HG03442 (cell line): ENCODE measurements at regions not wholly inside any gene's neighbourhood (a gene's known extent, or its start where the extent isn't known, plus 50 kb on each side); places are given as distances from the start of the nearest gene placed in this dataset.
A peak's percentile ranks its signal among the peaks of the same experiment; 100 is the strongest.
"Not testable (repeated sequence)": the region's sequence is repeated elsewhere in the genome, so short reads cannot be mapped to it uniquely, and the experiment has no call there.

Source experiments
- ATAC-seq: cut with Tn5 transposase; IDR thresholded peaks from one replicate; pipeline ENCODE4 v1.9.1; 2021; ENCODE audit warnings: mild to moderate bottlenecking, moderate library complexity; ENCODE audit not compliant: unreplicated experiment

DNA sequence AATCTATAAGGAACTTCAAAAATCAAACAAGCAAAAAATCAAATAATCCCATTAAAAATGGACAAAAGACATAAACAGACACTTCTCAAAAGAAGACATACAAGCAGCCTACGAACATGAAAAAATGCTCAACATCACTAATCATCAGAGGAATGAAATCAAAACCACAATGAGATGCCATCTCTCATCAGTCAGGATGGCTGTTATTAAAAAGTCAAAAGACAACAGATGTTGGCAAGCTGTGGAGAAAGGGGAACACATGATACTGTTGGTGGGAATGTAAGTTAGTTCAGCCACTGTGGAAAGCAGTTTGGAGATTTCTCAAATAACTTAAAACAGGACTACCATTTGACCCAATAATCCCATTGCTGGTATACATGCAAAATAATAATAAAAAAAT, 226.4 kb downstream of the S1PR1 start:
- no peak for ATAC-seq

DNA sequence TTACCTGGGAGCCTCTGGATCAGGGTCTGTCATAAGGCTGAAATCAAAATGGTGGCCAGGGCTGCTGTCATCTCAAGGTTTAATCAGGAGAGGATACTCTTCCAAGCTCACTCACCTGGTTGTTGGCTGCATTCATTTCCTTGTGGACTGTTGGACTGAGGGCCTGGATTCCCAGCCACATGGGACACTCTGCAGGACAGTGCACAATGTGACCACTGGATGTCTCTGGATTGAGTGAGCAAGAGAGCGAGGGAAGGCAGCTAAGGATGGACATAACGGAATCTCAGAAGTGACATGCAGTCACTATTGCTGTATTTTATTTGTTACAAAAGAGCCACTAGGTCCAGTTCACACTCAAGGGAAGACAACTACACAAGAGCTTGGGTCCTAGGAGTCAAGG, 229.1 kb downstream of the S1PR1 start:
- no peak for ATAC-seq

DNA sequence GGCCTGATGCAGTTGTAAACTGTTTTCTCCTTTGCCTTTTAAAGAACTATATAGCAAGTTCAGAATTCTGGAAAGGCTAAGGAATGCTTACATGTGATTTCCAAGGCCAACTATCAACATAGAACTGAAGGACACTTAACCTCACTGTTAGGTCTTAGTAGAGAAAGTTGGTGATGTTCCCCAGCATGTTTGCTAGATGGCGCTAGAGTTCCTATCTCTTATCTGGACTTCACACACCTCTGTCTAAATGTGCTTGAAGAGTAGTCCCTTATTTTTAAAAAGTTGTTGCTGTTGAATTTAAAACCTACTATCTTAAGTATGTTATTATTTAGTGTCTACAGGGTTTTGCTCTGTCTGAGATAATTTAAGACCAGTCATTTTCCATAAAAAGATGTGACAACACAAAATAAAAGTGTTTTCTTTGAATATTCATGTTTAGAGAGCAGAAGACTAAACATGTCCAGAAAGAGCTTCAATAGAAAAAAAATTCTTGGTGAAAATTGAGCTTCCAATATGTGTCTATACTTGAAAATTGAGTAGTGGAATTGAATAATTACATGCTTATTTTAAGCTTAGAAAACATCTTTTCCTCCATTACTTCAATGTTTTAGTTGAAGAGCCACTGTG, 237.3 kb downstream of the S1PR1 start:
- no peak for ATAC-seq

DNA sequence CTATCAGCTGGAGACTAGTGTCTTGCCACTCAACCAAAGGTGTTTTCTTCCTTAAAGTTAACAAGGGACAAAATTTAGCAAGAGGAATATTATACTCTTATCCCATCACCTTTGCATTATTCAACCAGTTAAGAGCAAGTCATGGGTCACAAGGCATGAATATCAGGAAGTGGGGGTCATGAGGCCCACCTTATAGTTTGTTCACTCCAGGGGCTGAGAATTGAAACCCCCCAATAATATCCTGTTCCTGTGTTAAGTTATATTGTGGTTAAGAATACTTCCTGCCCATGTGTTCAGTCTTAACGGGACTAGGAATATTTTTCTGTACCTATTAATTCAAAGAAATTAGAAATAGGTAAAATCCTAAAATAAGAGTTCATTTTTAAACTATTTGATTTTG, 239.7 kb downstream of the S1PR1 start:
- ATAC-seq = no peak

DNA sequence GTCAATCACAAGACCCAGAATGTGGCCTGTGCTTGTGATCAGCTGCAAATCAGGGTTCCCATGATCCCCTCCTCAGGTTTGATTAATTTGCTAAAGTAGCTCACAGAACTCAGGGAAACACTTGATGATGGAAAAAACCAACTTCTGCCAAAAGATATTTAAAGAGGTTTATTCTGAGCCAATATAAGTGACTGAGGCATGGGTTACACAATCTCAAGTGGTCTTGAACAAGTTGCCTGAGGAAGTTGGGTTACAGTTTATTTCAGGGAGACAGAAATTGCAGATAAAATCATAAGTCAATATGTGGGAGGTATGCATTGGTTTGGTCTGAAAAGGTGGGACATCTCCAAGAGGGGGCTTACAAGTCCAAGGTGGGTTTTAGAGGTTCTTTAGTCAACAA, 243.1 kb downstream of the S1PR1 start:
- no peak for ATAC-seq

DNA sequence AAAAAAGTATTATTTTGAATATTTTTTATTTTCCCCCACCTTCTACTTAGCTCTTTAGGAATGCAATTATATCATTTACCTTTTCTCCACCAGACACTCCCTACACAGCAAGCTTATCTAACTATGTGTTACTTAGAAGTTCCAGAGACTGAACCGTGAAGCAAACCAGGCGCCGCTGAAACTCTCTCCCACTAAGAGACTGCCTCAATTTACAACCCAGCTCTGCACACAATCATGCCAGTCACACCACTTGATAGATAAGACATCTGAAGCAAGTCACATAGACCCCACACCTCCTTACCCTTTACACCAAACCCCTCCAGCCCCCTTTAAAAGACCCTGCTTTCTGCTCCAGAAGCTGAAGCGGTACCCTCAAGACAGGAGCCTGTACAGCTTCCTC, 245.5 kb downstream of the S1PR1 start:
- no peak for ATAC-seq

DNA sequence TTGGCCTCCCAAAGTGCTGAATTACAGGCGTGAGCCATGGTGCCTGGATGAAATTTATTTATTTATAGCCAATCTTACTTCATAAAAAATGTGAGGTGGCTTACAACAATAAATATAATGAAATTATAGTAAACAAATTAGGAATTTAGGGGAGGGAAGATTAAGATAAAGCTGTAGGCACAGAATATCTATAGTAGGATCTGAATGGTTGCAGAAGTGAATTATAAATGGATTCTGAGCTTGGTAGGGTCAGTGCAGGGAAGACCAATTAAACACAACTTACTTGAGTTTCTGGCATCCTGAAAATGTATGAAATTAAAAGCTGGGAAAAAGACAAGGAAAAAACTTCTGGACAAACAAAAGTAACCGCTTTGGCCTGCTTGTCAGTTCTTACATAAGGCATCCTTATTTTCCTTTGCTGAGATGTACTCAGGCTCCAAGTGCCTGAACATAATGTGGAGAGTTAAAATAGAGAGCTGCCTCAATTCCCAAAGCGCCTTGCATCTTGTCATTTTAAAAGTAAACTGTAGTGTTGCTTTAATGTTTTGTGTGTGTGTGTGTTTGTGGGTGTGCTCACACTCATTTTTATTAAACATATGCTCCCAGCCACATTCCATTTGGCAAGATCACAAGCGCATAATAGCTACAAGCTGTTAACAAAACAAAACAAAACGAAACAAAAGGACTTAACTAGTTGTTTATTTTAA, 247.3 kb downstream of the S1PR1 start:
- no peak for ATAC-seq

DNA sequence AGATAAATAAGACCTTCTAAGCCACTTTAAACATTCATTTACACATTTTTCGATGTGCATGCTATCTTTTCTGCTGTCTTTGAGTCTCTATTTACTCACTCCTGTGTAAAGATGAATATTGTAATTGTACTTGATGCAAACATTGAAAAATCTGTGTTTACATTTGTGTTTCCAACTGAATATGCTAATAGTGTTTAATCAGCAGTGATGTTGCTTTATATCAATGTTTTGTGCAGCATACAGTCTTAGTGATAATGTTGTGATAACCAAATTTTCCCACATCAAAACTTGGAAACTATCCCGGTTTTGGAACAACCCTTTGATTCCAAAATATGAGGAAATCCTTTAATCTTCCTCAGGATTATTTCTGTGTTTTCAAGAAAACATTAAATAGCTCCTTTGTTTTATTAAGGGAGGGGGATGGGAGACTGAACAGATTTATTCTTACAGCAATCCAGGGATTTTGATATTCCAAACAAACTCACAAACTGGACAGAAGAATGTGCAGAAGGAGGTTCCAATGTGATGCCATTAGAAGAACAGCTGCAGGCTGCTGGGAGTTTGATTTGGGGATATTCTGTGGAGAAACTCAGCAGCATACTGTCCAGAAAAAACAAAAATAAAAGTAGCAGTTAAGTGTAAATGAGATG, 248.0 kb downstream of the S1PR1 start:
- no peak for ATAC-seq

DNA sequence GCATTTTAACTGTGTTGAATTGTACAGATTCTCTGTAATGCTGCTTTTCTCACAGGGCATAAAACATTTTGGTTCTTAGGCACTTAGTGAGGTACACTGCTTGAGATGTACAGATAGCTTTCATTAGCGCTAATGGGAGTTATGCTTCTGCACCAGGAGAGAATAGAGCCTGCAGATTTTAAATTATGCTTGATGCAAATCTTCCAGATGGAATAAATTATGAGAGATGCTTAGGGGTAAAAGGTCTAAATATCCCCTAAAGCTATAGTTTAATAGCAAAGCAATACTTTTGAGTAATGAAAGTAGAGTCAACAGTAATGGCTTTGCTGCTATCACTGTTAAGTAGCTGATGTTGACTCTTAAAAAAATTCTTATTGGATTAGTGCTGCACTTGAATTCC, 248.9 kb downstream of the S1PR1 start:
- no peak for ATAC-seq

DNA sequence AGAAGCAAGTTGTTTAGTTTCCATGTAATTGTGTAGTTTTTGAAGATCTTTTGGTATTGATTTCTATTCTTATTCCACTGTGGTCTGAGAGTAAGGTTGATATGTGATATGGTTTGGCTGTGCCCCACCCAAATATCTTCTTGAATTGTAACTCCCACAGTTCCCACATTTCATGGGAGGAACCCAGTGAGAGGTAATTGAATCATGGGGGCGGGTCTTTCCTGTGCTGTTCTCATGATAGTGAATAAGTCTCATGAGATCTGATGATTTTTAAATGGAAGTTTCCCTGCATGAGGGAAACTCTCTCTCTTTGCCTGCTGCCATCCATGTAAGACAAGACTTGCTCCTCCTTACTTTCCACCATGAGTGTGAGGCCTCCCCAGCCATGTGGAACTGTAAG, 255.3 kb downstream of the S1PR1 start:
- ATAC-seq = not testable (repeated sequence)

DNA sequence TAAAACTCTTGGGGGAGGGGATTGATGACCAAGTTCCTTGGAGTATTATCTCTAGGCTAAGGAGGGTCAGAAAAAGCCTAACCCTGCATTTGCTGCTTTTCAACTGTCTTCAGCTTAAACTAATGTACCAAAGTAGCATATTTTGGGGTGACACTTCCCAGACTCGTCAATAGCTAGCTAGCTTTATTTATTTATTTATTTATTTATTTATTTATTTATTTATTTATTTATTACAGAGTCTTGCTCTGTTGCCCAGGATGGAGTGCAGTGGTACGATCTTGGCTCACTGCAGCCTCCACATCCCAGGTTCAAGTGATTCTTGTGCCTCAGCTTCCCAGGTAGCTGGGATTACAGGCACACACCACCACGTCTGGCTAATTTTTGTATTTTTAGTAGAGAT, 257.1 kb downstream of the S1PR1 start:
- not testable (repeated sequence) for ATAC-seq

DNA sequence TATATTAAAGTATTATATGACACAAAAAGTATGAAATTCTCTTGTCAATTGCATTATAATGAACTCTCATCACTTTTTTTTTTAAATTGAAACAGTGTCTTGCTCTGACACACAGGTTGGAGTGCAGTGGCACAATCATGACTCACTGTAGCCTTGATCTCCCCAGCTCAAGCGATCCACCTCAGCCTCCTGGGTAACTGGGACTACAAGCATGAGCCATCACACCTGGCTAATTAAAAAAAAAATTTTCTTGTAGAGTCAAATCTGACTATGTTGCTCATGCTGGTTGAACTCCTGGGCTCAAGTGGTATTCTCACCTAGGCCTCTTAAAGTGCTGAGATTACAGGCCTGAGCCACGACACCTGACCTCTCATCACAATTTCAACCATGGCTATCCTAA, 259.3 kb downstream of the S1PR1 start:
- no peak for ATAC-seq

DNA sequence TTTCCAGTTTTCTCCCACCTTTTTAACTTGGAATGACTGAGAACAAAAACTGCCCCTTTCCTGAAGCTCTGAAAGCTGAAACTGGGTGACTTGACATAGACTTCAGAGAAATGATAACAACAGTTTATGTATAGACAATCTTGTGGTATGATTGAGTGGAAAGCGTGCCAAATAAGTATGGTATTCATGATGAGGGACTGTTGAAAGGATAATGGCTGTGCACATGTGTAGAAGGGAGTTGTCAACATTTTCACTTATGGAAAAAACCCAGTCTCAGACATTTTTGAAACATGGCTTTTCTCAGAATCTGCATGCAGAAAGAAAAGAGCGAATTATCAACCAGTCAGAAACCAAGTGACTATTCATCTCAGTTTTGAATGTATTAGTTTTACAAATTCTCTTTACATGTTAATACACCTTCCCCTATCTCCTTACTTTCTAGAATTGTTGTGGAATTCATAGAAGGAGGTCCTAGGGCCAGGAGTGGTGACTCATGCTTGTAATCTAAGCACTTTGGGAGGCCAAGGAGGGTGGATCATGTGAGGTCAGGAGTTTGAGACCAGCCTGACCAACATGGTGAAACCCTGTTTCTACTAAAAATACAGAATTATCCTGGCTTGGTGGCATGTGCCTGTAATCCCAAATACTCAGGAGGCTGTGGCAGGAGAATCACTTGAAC, 261.2 kb downstream of the S1PR1 start:
- no peak for ATAC-seq

DNA sequence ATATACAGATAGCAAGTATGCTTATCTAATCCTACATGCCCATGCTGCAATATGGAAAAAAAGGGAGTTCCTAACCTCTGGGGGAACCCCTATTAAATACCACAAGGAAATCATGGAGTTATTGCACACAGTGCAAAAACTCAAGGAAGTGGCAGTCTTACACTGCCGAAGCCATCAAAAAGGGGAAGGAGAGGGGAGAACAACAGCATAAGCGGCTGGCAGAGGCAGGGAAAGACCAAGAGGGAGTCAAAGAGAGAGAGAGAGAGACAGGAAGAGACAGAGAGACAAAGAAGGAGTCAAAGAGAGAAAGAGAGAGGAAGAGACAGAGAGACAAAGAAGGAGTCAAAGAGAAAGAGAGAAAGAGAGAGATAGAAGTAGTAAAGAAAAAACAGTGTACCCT, 267.3 kb downstream of the S1PR1 start:
- ATAC-seq = not testable (repeated sequence)

DNA sequence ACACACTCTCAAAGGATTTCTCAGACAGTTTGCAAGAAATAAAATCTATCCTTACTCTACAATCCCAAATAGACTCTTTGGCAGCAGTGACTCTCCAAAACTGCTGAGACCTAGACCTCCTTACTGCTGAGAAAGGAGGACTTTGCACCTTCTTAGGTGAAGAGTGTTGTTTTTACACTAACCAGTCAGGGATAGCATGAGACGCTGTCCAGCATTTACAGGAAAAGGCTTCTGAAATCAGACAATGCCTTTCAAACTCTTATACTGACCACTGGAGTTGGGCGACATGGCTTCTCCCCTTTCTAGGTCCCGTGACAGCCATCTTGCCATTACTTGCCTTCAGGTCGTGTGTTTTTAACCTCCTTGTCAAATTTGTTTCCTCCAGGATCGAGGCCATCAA, 268.4 kb downstream of the S1PR1 start:
- not testable (repeated sequence) for ATAC-seq

DNA sequence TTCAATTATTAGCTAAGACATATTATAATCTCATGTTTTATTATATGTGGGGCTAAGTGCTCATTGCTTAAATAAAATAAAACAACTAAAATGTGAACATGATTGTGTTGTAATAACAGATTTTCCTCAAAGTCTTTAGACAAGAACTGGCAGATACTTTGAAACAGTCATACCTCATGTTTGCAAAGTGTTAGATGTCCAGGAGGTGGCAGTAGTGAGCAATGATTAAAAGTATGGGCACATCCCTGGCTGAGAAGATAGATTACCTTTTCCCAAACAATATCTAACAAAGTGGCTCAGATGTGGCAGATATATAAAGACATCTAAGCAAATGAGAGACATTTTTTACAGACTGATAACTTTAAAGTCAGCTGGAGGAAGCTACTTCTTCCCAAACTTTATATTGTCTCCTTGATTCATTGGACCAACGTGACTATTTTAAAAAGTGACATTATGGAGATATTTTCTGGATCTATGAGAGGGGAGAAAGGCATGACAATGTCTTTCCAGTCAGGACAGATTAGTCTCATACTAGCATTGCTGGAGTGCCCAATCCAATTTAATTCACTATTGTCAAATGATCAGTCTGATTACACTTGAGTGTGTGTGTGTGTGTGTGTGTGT, 269.8 kb downstream of the S1PR1 start:
- peak; percentile 74 for ATAC-seq

DNA sequence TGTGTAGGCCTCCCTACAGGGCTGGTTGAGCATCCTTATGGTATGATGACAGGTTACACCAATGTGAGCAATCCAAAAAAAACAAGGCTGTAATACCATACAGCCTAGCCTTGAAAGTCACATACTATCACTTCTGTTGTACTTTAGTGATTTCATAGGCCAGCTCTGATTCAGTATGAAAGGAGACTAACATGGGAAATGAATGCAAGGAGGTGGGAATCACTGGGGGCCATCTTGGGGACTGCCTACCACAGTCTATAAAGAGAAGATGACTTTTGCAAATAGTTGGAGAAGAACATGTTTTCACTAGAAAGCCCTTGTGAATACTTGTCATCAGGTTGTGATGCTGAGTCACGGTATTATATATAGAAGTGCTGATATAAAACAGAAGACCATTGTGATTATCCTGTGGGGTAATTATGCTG, 270.7 kb downstream of the S1PR1 start:
- no peak for ATAC-seq

DNA sequence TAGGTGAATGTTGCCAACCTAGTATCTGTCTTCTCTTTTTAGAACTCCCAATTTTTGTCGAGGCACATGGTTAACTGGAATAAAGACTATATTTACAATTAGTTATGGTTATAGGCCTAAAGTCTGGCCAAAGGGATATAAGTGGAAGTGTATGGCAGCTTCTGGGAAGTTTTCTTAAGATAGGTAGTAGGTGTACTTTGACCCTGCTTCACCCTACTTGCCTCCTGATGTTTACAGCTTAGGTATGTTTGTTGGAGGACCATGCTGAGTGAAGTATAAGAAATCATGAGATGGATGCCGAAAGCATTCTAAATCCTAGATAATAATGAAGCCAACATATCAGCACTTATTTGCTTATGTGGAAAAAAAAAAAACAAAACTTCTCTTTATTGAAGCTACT, 272.1 kb downstream of the S1PR1 start:
- ATAC-seq = no peak

DNA sequence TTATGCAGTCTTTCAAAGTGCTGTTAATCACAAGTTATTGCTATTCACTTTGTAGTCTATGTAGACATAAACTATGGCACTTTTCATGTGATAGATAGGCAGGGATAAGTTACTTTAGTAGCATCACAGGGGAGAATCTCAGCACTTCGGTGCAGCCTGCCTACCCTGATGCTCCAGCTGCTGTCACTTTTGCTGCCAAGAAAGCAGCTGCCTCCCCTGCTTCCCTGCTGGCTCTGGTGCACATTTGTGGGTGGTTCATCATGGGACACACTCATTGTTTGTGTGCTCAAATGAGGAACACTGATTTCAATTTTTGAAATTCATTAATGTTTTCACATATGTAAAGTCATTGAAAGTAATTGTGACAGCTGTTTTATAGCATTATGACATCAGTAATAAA, 272.6 kb downstream of the S1PR1 start:
- ATAC-seq = no peak

DNA sequence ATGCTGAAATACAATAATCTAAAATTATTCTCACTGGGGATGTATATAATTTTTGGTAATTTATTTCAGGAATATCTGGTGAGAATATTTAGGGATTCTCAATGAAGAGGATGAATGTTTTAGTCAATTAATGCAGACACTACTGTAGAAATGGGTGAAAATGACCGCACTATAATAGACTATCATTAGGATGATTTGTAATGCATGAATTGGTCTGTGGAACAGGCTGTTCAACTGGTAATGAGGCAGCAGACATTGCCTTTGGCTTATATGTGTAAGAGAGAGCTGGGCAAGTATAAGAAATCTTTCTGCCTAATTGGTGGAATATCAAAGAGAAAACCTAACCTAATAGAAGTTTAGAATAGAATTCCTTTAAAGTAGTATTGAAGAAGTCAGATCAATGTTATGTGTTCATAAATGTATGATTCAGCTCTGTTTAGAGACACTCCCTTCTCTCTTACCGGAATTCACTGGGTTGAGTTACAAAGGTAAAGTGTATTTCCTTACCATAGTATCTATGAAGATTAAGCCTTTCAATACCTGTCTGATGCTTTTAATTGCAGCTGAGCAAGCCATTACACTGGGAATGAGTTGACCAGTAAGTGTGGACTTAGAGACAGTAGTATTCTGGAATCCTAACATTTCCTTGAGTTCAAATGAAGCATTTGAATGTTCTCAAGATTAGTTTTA, 274.5 kb downstream of the S1PR1 start:
- no peak for ATAC-seq

DNA sequence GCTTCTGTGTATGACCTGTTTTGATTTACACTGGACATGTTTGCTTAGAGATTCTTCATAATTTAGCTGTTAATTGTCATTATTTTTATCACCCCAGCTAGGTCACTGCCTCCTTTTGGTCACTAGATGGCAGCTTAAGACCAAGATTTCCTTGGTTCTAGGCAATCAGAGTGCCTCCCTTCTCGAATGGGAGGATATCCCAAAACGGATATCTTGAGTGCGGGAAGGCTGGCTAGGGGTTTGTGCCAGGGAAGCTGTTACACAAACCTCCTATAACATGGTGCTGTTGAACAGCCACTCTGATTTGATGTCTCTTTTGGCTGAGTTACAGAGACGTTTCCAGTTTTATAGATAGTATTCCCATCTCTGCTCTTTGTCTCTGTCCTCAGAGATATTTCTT, 283.5 kb downstream of the S1PR1 start:
- ATAC-seq = peak; percentile 87
